ENCODE measurements at regions not wholly inside any gene's neighbourhood (a gene's known extent, or its start where the extent isn't known, plus 50 kb on each side); places are given as distances from the start of the nearest gene placed in this dataset.
A peak's percentile ranks its signal among the peaks of the same experiment; 100 is the strongest.

GRCh38 chr20:50318710-50319109 is 128.1 kb downstream of the CEBPB start:
- Histone ChIP-seq H4K91ac (ENCODE audit: low read depth, low read length) (no peak overlapping the region), H3K14ac (ENCODE audit: low read length) (no peak overlapping the region), H4K12ac (ENCODE audit: low read depth, low read length) (no peak overlapping the region), H3K4ac (ENCODE audit: low read depth, low read length) (no peak overlapping the region), H3K9ac (ENCODE audit: low read length) (no peak overlapping the region), H3K27me3 (ENCODE audit: insufficient read depth, low read length) (no peaks in the 10 kb centered on the region), H2BK120ac (ENCODE audit: insufficient read depth, low read length, poor library complexity) (no peak overlapping the region), H3K18ac (ENCODE audit: low read length) (no peak overlapping the region), H3K9me3 (ENCODE audit: insufficient read depth, low read depth, low read length) (peaks cover 2% of the 10 kb centered on the region), H2AK5ac (ENCODE audit: low read length) (no peak overlapping the region), H3K36me3 (ENCODE audit: control insufficient read depth in 1 of 2, insufficient read depth in 2 of 2, low read length in 2 of 2) (no peaks in the 10 kb centered on the region), H2BK12ac (ENCODE audit: low read length) (no peak overlapping the region), H3K79me2 (ENCODE audit: control insufficient read depth, insufficient read depth, low read length, poor library complexity) (peaks cover 2% of the 10 kb centered on the region), H3K4me2 (ENCODE audit: low read length) (no peak overlapping the region), H3K4me1 (ENCODE audit: control insufficient read depth in 1 of 2, insufficient read depth in 2 of 2, low read length in 2 of 2) (peaks cover 16% of the 10 kb centered on the region in 2 experiments), H3K4me3 (ENCODE audit: low read depth, low read length) (no peak overlapping the region), H3K23ac (ENCODE audit: low read length) (no peak overlapping the region), H2BK5ac (ENCODE audit: low read depth, low read length, poor library complexity) (no peak overlapping the region), H3K79me1 (ENCODE audit: low read length) (peaks cover 15% of the 10 kb centered on the region), H2AFZ (ENCODE audit: insufficient read depth, low read length, poor library complexity) (no peak overlapping the region), H3K27ac (ENCODE audit: low read depth, low read length) (no peak overlapping the region), H4K8ac (ENCODE audit: low read depth, low read length) (no peak overlapping the region)
- DNase-seq, result no peak
- WGBS (ENCODE audit: extremely low coverage, insufficient coverage, insufficient read length), result no CpG with 5 or more reads among the region's 8 CpGs

GRCh38 chr20:50320005-50320900 is 129.6 kb downstream of the CEBPB start:
- Histone ChIP-seq H3K23ac (ENCODE audit: low read length) (no peak overlapping the region), H3K4me2 (ENCODE audit: low read length) (no peak overlapping the region), H3K27me3 (ENCODE audit: insufficient read depth, low read length) (no peaks in the 10 kb centered on the region), H2BK5ac (ENCODE audit: low read depth, low read length, poor library complexity) (peak overlapping the region; percentile 7), H3K9ac (ENCODE audit: low read length) (no peak overlapping the region), H4K12ac (ENCODE audit: low read depth, low read length) (no peak overlapping the region), H3K4me1 (ENCODE audit: control insufficient read depth in 1 of 2, insufficient read depth in 2 of 2, low read length in 2 of 2) (peaks cover 16% of the 10 kb centered on the region in 2 experiments), H3K27ac (ENCODE audit: low read depth, low read length) (peak overlapping the region; percentile 30), H2AK5ac (ENCODE audit: low read length) (peak overlapping the region; percentile 46), H4K8ac (ENCODE audit: low read depth, low read length) (peak overlapping the region; percentile 1), H3K4ac (ENCODE audit: low read depth, low read length) (peak overlapping the region; percentile 25), H2AFZ (ENCODE audit: insufficient read depth, low read length, poor library complexity) (no peak overlapping the region), H3K36me3 (ENCODE audit: control insufficient read depth in 1 of 2, insufficient read depth in 2 of 2, low read length in 2 of 2) (no peaks in the 10 kb centered on the region), H4K91ac (ENCODE audit: low read depth, low read length) (peak overlapping the region; percentile 30), H3K9me3 (ENCODE audit: insufficient read depth, low read depth, low read length) (peaks cover 2% of the 10 kb centered on the region), H3K4me3 (ENCODE audit: low read depth, low read length) (no peak overlapping the region), H2BK12ac (ENCODE audit: low read length) (peak overlapping the region; percentile 81), H3K18ac (ENCODE audit: low read length) (peak overlapping the region; percentile 27), H3K79me2 (ENCODE audit: control insufficient read depth, insufficient read depth, low read length, poor library complexity) (peaks cover 2% of the 10 kb centered on the region), H2BK120ac (ENCODE audit: insufficient read depth, low read length, poor library complexity) (peak overlapping the region; percentile 45), H3K14ac (ENCODE audit: low read length) (peak overlapping the region; percentile 25), H3K79me1 (ENCODE audit: low read length) (peaks cover 15% of the 10 kb centered on the region)
- DNase-seq, result no peak
- WGBS (ENCODE audit: extremely low coverage, insufficient coverage, insufficient read length), result no CpG with 5 or more reads among the region's 13 CpGs

- Histone ChIP-seq H2AFZ (ENCODE audit: insufficient read depth, low read length, poor library complexity) (no peak overlapping the region), H4K91ac (ENCODE audit: low read depth, low read length) (peak overlapping the region; percentile 30), H3K79me2 (ENCODE audit: control insufficient read depth, insufficient read depth, low read length, poor library complexity) (peaks cover 2% of the 10 kb centered on the region), H3K27me3 (ENCODE audit: insufficient read depth, low read length) (no peaks in the 10 kb centered on the region), H3K9me3 (ENCODE audit: insufficient read depth, low read depth, low read length) (peaks cover 2% of the 10 kb centered on the region), H3K79me1 (ENCODE audit: low read length) (peaks cover 15% of the 10 kb centered on the region), H3K4me1 (ENCODE audit: control insufficient read depth in 1 of 2, insufficient read depth in 2 of 2, low read length in 2 of 2) (peaks cover 16% of the 10 kb centered on the region in 2 experiments), H3K9ac (ENCODE audit: low read length) (no peak overlapping the region), H3K14ac (ENCODE audit: low read length) (peak overlapping the region; percentile 25), H4K12ac (ENCODE audit: low read depth, low read length) (no peak overlapping the region), H3K36me3 (ENCODE audit: control insufficient read depth in 1 of 2, insufficient read depth in 2 of 2, low read length in 2 of 2) (no peaks in the 10 kb centered on the region), H2AK5ac (ENCODE audit: low read length) (no peak overlapping the region), H3K27ac (ENCODE audit: low read depth, low read length) (peak overlapping the region; percentile 30), H2BK120ac (ENCODE audit: insufficient read depth, low read length, poor library complexity) (peak overlapping the region; percentile 45), H3K18ac (ENCODE audit: low read length) (no peak overlapping the region), H2BK12ac (ENCODE audit: low read length) (peak overlapping the region; percentile 81), H4K8ac (ENCODE audit: low read depth, low read length) (peak overlapping the region; percentile 52), H3K4ac (ENCODE audit: low read depth, low read length) (no peak overlapping the region), H2BK5ac (ENCODE audit: low read depth, low read length, poor library complexity) (peak overlapping the region; percentile 7), H3K23ac (ENCODE audit: low read length) (no peak overlapping the region), H3K4me2 (ENCODE audit: low read length) (peak overlapping the region; percentile 20), H3K4me3 (ENCODE audit: low read depth, low read length) (no peak overlapping the region)
- WGBS (ENCODE audit: extremely low coverage, insufficient coverage, insufficient read length), result no CpG with 5 or more reads among the region's 21 CpGs
- DNase-seq, result peak; percentile 94 to 98
Measured at GRCh38 chr20:50320901-50321796, 130.5 kb downstream of the CEBPB start.

GRCh38 chr20:50321797-50322480 is 131.3 kb downstream of the CEBPB start:
- no CpG with 5 or more reads among the region's 9 CpGs for WGBS (ENCODE audit: extremely low coverage, insufficient coverage, insufficient read length)

More at GRCh38 chr20:50321797-50322480, 131.3 kb downstream of the CEBPB start:
- Histone ChIP-seq H3K27me3 (ENCODE audit: insufficient read depth, low read length) (no peaks in the 10 kb centered on the region), H4K8ac (ENCODE audit: low read depth, low read length) (peak overlapping the region; percentile 51), H2BK5ac (ENCODE audit: low read depth, low read length, poor library complexity) (peak overlapping the region; percentile 29), H3K27ac (ENCODE audit: low read depth, low read length) (no peak overlapping the region), H3K79me1 (ENCODE audit: low read length) (peaks cover 15% of the 10 kb centered on the region), H4K91ac (ENCODE audit: low read depth, low read length) (peak overlapping the region; percentile 64), H3K36me3 (ENCODE audit: control insufficient read depth in 1 of 2, insufficient read depth in 2 of 2, low read length in 2 of 2) (no peaks in the 10 kb centered on the region), H3K4me3 (ENCODE audit: low read depth, low read length) (no peak overlapping the region), H2BK120ac (ENCODE audit: insufficient read depth, low read length, poor library complexity) (peak overlapping the region; percentile 77), H3K4ac (ENCODE audit: low read depth, low read length) (peak overlapping the region; percentile 41), H3K23ac (ENCODE audit: low read length) (no peak overlapping the region), H3K9me3 (ENCODE audit: insufficient read depth, low read depth, low read length) (peaks cover 2% of the 10 kb centered on the region), H3K79me2 (ENCODE audit: control insufficient read depth, insufficient read depth, low read length, poor library complexity) (peaks cover 2% of the 10 kb centered on the region), H2AK5ac (ENCODE audit: low read length) (peak overlapping the region; percentile 49), H3K18ac (ENCODE audit: low read length) (peak overlapping the region; percentile 31), H2AFZ (ENCODE audit: insufficient read depth, low read length, poor library complexity) (peak overlapping the region; percentile 7), H3K4me1 (ENCODE audit: control insufficient read depth in 1 of 2, insufficient read depth in 2 of 2, low read length in 2 of 2) (peaks cover 16% of the 10 kb centered on the region in 2 experiments), H4K12ac (ENCODE audit: low read depth, low read length) (peak overlapping the region; percentile 10), H3K9ac (ENCODE audit: low read length) (no peak overlapping the region), H3K14ac (ENCODE audit: low read length) (peak overlapping the region; percentile 36), H3K4me2 (ENCODE audit: low read length) (no peak overlapping the region), H2BK12ac (ENCODE audit: low read length) (peak overlapping the region; percentile 74)
- no peak for DNase-seq
